ENCODE measurements at regions not wholly inside any gene's neighbourhood (a gene's known extent, or its start where the extent isn't known, plus 50 kb on each side); places are given as distances from the start of the nearest gene placed in this dataset.

- no peak for TF ChIP-seq POLR2A (IDR thresholded peaks at IDR 0.05)
- TF ChIP-seq, protein P1, sequence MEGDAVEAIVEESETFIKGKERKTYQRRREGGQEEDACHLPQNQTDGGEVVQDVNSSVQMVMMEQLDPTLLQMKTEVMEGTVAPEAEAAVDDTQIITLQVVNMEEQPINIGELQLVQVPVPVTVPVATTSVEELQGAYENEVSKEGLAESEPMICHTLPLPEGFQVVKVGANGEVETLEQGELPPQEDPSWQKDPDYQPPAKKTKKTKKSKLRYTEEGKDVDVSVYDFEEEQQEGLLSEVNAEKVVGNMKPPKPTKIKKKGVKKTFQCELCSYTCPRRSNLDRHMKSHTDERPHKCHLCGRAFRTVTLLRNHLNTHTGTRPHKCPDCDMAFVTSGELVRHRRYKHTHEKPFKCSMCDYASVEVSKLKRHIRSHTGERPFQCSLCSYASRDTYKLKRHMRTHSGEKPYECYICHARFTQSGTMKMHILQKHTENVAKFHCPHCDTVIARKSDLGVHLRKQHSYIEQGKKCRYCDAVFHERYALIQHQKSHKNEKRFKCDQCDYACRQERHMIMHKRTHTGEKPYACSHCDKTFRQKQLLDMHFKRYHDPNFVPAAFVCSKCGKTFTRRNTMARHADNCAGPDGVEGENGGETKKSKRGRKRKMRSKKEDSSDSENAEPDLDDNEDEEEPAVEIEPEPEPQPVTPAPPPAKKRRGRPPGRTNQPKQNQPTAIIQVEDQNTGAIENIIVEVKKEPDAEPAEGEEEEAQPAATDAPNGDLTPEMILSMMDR (IDR thresholded peaks at IDR 0.05) = no peak
Measured at GRCh38 chr4:155599596-155599995, 67.1 kb upstream of the GUCY1A1 start.
